Retinal pigment epithelial cell (primary cell): ENCODE measurements at regions not wholly inside any gene's neighbourhood (a gene's known extent, or its start where the extent isn't known, plus 50 kb on each side); places are given as distances from the start of the nearest gene placed in this dataset.
"Not testable (repeated sequence)": the region's sequence is repeated elsewhere in the genome, so short reads cannot be mapped to it uniquely, and the experiment has no call there.

ENCODE experiments used
- DNase-seq: peaks from one replicate; pipeline ENCODE4 v3.0.0-alpha.2; 2010; ENCODE audit warnings: low read depth
- H3K4me3 ChIP-seq: 2 replicates; pipeline ENCODE4 v1.5.1; 2011; ENCODE audit warnings: mild to moderate bottlenecking, low read length, control low read depth, moderate library complexity
- TF ChIP-seq, protein P1 (sequence below): conservative IDR thresholded peaks from 2 replicates; pipeline ENCODE4 v1.5.1; 2011; ENCODE audit warnings: low read depth, low read length, control low read depth, inconsistent platforms

DNA sequence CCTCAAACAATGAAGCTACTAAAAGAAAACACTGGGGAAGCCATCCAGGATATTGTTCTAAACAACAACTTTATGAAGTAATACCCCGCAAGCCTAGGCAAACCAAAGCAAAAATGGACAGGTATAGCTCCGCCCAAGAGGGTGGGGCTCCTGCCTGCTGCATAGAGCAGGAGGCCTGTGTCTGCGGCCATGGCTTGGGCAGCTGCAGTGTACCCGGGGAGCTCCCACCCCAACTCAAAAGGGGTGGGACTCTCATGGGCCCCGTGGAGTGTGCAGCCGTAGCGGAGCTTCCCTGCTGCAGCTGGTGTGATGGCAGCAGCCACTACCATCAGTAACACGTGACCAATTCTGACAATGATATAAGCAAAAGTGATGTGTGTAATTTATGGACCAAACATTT is 264.2 kb upstream of the KITLG start:
- DNase-seq = no peak
- H3K4me3 ChIP-seq = no peak overlapping the region
- TF ChIP-seq, protein P1, sequence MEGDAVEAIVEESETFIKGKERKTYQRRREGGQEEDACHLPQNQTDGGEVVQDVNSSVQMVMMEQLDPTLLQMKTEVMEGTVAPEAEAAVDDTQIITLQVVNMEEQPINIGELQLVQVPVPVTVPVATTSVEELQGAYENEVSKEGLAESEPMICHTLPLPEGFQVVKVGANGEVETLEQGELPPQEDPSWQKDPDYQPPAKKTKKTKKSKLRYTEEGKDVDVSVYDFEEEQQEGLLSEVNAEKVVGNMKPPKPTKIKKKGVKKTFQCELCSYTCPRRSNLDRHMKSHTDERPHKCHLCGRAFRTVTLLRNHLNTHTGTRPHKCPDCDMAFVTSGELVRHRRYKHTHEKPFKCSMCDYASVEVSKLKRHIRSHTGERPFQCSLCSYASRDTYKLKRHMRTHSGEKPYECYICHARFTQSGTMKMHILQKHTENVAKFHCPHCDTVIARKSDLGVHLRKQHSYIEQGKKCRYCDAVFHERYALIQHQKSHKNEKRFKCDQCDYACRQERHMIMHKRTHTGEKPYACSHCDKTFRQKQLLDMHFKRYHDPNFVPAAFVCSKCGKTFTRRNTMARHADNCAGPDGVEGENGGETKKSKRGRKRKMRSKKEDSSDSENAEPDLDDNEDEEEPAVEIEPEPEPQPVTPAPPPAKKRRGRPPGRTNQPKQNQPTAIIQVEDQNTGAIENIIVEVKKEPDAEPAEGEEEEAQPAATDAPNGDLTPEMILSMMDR = no peak

DNA sequence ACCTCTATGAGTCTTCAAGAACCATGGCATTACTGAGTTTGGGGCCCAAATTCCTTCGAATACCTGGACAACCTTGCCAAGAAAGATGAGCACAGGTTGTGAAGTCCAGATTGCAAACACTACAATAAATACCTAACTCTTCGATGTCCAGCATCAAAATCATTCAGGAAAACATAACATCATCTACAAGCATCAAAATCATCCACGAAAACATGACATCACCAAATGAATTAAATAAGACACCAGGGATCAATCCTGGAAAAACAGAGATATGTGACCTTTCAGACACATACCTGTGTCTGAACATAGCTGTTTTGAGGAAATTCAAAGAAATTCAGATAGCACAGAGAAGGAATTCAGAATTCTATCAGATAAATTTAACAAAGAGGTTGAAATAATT is 262.0 kb upstream of the KITLG start:
- DNase-seq = no peak
- H3K4me3 ChIP-seq = no peak overlapping the region

DNA sequence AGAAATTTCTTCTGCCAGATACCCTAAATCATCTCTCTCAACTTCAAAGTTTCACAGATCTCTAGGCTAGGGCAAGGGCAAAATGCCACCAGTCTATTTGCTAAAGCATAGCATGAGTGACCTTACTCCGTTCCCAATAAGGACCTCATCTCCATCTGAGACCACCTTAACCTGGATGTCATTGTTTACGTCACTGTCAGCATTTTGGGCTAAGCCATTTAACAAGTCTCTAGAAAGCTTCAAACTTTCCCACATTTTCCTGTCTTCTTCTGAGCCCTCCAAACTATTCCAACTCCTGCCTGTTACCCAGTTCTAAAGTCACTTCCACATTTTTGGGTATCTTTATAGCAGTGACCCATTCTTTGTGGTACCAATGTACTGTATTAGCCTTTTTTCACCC is 259.2 kb upstream of the KITLG start:
- TF ChIP-seq, protein P1 = no peak
- H3K4me3 ChIP-seq = no peak overlapping the region
- DNase-seq = no peak

More for the DNA sequence above, 262.0 kb upstream of the KITLG start:
- TF ChIP-seq, protein P1 = no peak

DNA sequence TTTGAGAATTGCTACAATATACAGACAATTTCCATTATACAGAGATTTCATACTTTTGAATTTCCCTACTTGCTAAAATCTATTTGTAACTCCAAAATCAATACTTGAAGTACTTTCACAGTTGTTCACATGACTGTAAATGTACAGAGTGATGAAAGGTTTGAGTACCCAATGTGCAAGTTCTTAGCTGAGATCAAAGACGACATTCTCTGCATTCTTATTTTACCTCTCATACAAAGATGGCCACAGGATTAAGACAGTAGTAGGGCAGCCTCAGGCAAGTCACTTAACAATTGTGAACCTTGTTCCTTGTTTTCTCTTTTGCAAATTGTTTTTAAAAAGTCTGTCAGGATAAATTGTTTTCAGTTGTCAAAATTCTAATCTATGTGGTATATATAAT is 255.9 kb upstream of the KITLG start:
- no peak overlapping the region for H3K4me3 ChIP-seq
- TF ChIP-seq, protein P1 = no peak
- peak; percentile 43 for DNase-seq

DNA sequence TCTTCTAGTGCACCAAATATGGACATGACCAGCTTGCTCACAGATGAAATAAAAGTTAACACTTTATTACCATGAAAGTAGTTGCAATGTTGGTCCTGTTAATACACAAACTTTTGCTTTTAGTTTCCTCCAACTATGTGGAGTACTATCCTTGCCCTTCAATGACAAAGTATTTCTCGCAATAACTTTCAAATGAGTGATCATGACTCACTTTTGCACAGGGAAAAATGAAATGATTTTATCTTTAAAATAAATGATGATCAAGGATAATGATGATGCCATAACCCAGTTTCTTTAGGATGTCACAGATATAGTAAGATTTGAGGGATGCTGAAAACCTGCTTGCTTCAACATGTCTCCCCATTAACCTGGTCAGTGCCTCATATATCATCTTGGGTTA is 254.0 kb upstream of the KITLG start:
- TF ChIP-seq, protein P1 = no peak
- no peak overlapping the region for H3K4me3 ChIP-seq
- DNase-seq = no peak

DNA sequence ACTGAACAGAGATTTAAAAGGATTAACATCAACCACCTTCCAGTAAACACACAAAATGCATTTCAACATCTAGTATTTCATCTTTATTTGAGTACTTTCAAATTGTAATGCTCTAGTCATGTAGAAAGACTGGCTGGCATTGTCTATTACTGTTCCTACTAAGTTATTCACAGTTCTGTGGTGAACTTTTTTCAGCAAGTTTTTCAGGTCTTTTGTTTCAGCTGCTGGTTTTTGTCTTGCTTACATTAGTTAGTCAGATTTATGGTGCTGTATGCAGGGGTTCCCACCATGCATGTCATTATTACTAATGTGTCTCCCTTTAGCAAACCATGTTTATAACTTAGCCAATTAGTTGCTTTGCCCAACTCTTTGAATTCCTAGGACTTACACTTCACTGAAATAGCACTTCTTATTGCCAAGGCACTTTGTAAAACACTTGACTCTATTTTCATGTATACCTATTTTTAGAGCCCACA is 253.4 kb upstream of the KITLG start:
- H3K4me3 ChIP-seq = no peak overlapping the region
- DNase-seq = peak; percentile 18
- TF ChIP-seq, protein P1 = no peak

DNA sequence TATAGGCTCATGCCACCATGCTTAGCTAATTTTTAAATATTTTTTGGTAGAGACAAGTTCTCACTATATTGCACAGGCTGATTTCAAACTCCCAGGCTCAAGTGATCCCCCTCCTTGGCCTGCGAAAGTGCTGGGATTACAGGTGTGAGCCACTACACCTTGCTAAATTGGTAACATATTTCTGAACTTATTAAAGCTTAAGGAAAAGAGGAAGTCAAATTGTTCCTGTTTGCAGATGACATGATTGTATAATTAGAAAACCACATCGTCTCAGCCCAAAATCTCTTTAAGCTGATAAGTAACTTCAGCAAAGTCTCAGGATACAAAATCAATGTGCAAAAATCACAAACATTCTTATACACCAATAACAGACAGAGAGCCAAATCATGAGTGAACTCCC is 248.3 kb upstream of the KITLG start:
- DNase-seq, H3K4me3 ChIP-seq: not testable (repeated sequence)

DNA sequence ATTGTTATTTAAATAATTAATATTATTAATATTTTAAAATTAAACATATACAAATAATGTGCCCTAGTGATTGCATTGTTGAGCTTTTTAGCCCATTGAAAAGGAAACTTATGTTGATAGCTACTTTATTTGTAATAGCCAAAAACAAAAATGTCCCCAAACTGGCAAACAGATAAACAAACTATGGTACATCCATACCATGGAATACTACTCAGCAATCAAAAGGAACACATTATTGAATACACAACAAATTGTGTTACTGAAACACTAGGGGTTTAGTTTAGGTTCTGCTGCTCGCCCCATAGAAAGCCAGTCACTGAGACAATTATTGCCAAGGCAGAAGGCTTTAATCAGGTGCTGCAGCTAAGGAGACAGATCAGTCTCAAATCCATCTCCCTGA is 239.7 kb upstream of the KITLG start:
- no peak for DNase-seq
- no peak overlapping the region for H3K4me3 ChIP-seq
- TF ChIP-seq, protein P1 = no peak
